Endometrial microvascular endothelial cells (primary cell): ENCODE measurements at regions not wholly inside any gene's neighbourhood (a gene's known extent, or its start where the extent isn't known, plus 50 kb on each side); places are given as distances from the start of the nearest gene placed in this dataset.

ENCODE experiments used
- in situ Hi-C: cut with HindIII; loops from 2 replicates; pipeline ENCODE4 v1.10.0; 2017; ENCODE audit warnings: low sequenced_read_pairs, low pct_unique_long_range_greater_than_20kb; ENCODE audit errors: inconsistent ontology term

DNA sequence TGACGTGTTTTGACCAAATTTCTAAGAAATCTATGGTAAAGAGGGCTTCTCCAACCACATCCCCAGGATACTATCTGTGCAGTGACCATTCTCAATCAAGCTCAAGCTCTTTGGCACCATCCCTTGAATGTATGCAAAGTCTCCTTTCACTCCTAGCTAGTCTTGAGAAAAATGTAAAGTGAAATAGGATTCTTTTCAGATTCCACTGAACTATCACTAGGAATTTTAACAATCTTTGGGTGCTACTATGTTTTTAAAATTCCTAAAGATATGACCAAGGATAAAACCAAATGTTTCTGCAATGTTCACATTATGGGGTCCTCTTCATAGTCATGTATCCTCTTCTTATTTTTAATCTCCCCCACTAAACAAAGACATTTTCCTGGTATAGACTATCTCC is 107.8 kb downstream of the TMCO5A start:
- in situ Hi-C loops: no loop called here

DNA sequence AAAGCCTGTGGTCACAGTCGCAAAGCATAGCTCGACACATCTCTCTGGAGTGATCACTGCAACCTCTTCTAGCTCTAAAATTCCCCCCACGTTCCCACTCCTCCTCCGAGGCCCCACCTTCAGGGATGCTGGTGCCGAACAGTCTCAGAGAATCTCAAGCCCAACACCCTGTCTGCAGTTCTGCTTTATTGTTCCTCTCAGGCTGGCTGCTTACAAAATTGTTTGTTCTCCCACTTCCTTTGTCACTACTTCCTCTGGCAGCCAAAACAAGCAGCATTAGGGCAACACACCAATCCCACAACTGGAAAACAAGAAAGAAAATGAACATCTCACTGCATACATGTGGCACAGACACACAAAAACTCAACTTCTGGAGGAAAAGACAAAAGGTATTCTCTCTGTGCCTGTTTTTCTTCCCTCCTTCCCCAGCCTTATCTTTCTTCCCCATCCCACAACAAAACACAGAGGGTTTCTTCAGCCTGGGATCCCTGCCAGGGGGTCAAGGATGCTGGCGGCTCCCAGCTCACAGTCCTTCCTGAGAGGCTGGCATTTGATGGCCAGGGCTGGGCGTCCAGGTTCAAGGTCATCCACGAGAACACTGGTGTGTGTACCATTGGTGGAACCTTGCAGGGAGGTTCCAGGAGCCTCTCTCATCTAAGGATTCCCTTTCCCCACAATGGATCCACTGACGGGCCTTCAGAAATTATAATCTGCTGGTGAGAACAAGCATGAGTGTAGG is 108.4 kb downstream of the TMCO5A start:
- in situ Hi-C loops: no loop called here

GRCh38 chr15:38046257-38047051 is 112.0 kb downstream of the TMCO5A start:
- in situ Hi-C loops: no loop called here

DNA sequence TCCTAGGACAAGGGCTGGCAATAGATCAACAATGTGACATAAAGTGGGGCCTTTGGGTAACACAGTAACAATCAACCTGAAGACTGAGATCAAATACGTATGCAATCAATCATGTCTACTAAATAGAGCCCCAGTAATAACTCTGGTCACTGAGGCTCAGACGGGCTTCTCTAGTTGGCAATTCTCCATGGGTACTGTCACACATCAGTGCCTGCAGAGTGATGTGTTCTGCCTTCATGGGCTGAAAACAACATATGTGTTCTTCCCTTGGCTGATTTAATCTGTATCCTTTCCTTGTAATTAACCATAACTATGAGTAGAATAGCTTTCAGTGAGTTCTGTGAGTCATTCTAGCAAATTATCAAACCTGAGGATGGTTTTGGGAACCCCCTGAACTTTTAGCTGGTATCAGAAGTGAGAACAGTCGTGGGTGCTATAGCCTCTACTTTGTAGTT is 113.6 kb downstream of the TMCO5A start:
- in situ Hi-C loops: no loop called here

DNA sequence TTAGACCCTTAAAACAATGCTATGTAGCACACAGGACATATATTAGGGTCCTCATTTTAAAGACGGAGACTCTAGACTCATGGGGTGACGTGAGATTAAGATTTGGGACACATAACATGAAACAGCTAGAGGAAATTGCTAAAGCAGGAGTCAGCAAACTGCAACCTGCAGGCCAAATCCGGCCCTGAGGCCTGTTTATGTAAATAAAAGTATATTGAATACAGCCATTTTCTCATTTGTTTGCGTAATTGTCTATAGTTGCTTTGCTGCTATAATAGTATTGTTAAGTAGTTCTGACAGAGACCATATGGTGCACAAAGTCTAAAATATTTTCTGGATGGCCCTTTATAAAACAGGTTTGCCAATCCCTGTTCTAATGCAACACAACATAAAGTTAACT is 115.5 kb downstream of the TMCO5A start:
- in situ Hi-C loops: no loop called here

GRCh38 chr15:38050529-38051448 is 116.3 kb downstream of the TMCO5A start:
- in situ Hi-C loops: no loop called here

DNA sequence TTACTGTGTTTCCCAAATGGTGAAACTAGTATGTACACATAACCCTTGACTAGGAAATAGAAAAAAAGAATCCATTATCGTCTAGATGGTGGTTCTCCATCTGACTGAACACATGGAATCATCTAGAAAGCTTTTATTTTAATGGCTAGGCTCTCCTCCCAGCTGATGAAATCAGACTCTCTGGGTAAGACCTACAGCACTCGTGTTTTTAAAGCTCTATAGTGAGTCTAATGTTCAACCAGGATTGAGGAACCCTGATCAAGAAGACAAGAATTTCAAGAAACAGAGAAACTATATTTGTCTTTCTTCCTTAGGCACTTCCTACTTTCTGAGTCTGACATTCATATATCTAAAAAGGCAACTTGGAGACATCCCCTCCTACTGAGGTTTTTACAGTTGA is 118.8 kb downstream of the TMCO5A start:
- in situ Hi-C loops: no loop called here

DNA sequence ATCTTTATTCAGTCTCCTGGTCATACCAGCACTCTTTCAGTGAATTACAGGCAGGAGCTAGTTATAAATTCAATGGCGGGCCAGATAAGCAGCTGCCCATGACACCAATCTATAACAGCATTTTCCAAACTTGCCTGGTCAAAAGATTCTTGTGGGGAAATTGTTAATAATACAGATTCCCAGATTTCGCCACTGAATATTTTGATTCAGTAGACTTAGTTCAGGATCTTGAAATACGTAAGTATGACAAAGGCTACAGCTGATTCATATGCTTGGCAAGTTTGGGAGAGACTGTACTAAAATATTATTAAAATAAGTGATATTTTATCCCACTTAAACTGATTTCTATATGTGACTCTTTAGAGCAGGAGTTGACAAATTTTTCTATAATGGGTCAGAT is 119.3 kb downstream of the TMCO5A start:
- in situ Hi-C loops: no loop called here

DNA sequence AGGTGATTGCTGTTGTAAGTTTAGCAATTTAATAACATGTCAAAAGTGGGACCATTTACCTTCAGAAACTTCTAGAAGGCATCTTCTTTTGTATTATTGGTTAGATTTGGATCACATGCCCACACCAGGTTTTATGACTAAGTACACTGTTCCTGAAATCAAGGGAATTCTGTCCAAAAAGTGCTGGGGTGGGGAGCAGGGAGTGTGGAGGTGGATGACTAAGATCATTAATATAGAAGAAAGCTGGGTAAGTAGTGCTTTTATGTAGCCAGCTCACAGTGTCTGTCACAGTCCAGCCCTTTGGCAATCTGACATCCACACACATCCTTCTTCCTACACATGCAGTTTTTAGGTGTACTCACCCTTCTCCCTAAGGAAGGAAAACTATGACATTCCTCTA is 120.0 kb downstream of the TMCO5A start:
- in situ Hi-C loops: no loop called here

GRCh38 chr15:38058596-38059075 is 124.2 kb downstream of the TMCO5A start:
- in situ Hi-C loops: no loop called here

DNA sequence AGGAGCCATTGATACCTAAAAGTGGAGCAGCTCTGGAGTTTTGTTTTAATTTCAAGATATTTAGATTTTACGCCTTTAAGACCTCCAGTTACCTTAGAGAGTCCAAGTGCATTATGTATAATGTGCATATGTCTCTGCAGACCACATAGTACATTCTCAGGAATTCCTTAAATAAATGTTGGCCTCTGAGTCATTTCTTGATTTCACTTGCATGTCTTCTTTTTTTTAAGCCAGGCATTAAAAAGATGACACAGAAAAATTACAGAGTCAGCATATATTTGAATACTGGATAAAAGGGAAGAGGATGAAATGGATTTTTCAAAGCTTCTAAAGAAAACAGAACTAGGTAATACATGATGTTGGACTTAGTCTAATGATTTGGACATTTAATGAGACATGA is 125.2 kb downstream of the TMCO5A start:
- in situ Hi-C loops: no loop called here

- in situ Hi-C loops: no loop called here
These were observed 127.6 kb downstream of the TMCO5A start for GRCh38 chr15:38061856-38062649.

GRCh38 chr15:38062696-38063095 is 128.3 kb downstream of the TMCO5A start:
- in situ Hi-C loops: no loop called here

GRCh38 chr15:38065721-38066345 is 131.4 kb downstream of the TMCO5A start:
- in situ Hi-C loops: no loop called here

GRCh38 chr15:38066612-38067011 is 132.2 kb downstream of the TMCO5A start:
- in situ Hi-C loops: no loop called here

- in situ Hi-C loops: no loop called here
These were observed 134.4 kb downstream of the TMCO5A start for GRCh38 chr15:38068626-38069391.

GRCh38 chr15:38069511-38070011 is 135.1 kb downstream of the TMCO5A start:
- in situ Hi-C loops: no loop called here
